CD8-positive, alpha-beta memory T cell (primary cell): ENCODE measurements at regions not wholly inside any gene's neighbourhood (a gene's known extent, or its start where the extent isn't known, plus 50 kb on each side); places are given as distances from the start of the nearest gene placed in this dataset.

ENCODE experiments used
- CTCF ChIA-PET: fragments of 350-600 bp; sonication (Branson Sonifier 250); formaldehyde crosslinking; loops from one replicate; lab custom pipeline; 2021; ENCODE audit warnings: antibody characterized with exemption; lab: Charles Lee
- POLR2A ChIA-PET: fragments of 350-600 bp; sonication (Branson Sonifier 250); formaldehyde crosslinking; loops from one replicate; lab custom pipeline; 2021; ENCODE audit warnings: antibody characterized with exemption; lab: Charles Lee
- DNase-seq, 5 donors: peaks; one replicate each; pipeline versions ENCODE4 v3.0.0 to v3.0.0-alpha.2; 2020 to 2022; ENCODE audit warnings: mixed read lengths in 1 of 5
- H3K27ac ChIP-seq: one replicate; pipeline ENCODE4 v1.7.0; 2013; ENCODE audit warnings: low read depth, mild to moderate bottlenecking, low read length, moderate library complexity
- H3K27me3 ChIP-seq: 2 replicates; pipeline ENCODE4 v1.7.0; 2013; ENCODE audit warnings: low read length, mild to moderate bottlenecking; ENCODE audit not compliant: insufficient read depth, poor library complexity, severe bottlenecking
- H3K36me3 ChIP-seq: 2 replicates; pipeline ENCODE4 v1.7.0; 2013; ENCODE audit warnings: mild to moderate bottlenecking, low read length, moderate library complexity; ENCODE audit not compliant: insufficient read depth
- H3K4me1 ChIP-seq: 2 replicates; pipeline ENCODE4 v1.7.0; 2013; ENCODE audit warnings: mild to moderate bottlenecking, low read length, moderate library complexity; ENCODE audit not compliant: insufficient read depth
- H3K4me3 ChIP-seq: 2 replicates; pipeline ENCODE4 v1.7.0; 2013; ENCODE audit warnings: mild to moderate bottlenecking, low read length
- H3K9me3 ChIP-seq: 2 replicates; pipeline ENCODE4 v1.7.0; 2013; ENCODE audit warnings: mild to moderate bottlenecking, low read length
- H3K27ac Mint-ChIP-seq, 8 donors: one replicate each; pipeline ENCODE4 v1.8.0; 2020 to 2021; ENCODE audit warnings: mixed read lengths in 8 of 8, mild to moderate bottlenecking in 6 of 8, inconsistent platforms in 3 of 8, moderate library complexity in 3 of 8
- H3K27me3 Mint-ChIP-seq, 2 donors: one replicate each; pipeline ENCODE4 v1.8.0; 2020 to 2021; ENCODE audit warnings: mixed read lengths in 2 of 2, mild to moderate bottlenecking in 1 of 2, moderate library complexity in 1 of 2
- H3K36me3 Mint-ChIP-seq, 3 donors: one replicate each; pipeline ENCODE4 v1.8.0; 2020 to 2021; ENCODE audit warnings: mixed read lengths in 3 of 3, inconsistent platforms in 1 of 3, mild to moderate bottlenecking in 1 of 3
- H3K4me1 Mint-ChIP-seq, 3 donors: one replicate each; pipeline ENCODE4 v1.8.0; 2020 to 2021; ENCODE audit warnings: mixed read lengths in 3 of 3, inconsistent platforms in 1 of 3, mild to moderate bottlenecking in 1 of 3
- H3K4me3 Mint-ChIP-seq, 7 donors: one replicate each; pipeline ENCODE4 v1.8.0; 2020 to 2021; ENCODE audit warnings: mixed read lengths in 7 of 7, mild to moderate bottlenecking in 6 of 7, moderate library complexity in 4 of 7, inconsistent platforms in 2 of 7
- H3K9me3 Mint-ChIP-seq, 5 donors: one replicate each; pipeline ENCODE4 v1.8.0; 2020 to 2022; ENCODE audit warnings: mixed read lengths in 5 of 5, mild to moderate bottlenecking in 3 of 5, moderate library complexity in 2 of 5, inconsistent platforms in 1 of 5

- H3K27ac ChIP-seq = no peak overlapping the region
- no peak overlapping the region for H3K4me3 Mint-ChIP-seq
- peaks cover 1 to 26% (median 2%) of the 10 kb centered on the region in 3 donors for H3K36me3 Mint-ChIP-seq
- H3K9me3 ChIP-seq = no peaks in the 10 kb centered on the region
- ChIA-PET POLR2A (no interaction called here), CTCF (no interaction called here)
- peaks cover 0 to 9% (median 0%) of the 10 kb centered on the region in 3 donors for H3K4me1 Mint-ChIP-seq
- no peak for DNase-seq
- H3K4me1 ChIP-seq = no peaks in the 10 kb centered on the region
- no peak overlapping the region for H3K27ac Mint-ChIP-seq
- no peak overlapping the region for H3K4me3 ChIP-seq
- no peaks in the 10 kb centered on the region for H3K36me3 ChIP-seq
- no peaks in the 10 kb centered on the region for H3K27me3 ChIP-seq
- peaks cover 5 to 14% of the 10 kb centered on the region in 2 donors for H3K27me3 Mint-ChIP-seq
- peaks cover 4 to 15% (median 10%) of the 10 kb centered on the region in 5 donors for H3K9me3 Mint-ChIP-seq
Measured at GRCh38 chr1:89472886-89473417, 51.7 kb upstream of the LRRC8B start.
